HG03378 (cell line): ENCODE measurements at regions not wholly inside any gene's neighbourhood (a gene's known extent, or its start where the extent isn't known, plus 50 kb on each side); places are given as distances from the start of the nearest gene placed in this dataset.
"Not testable (repeated sequence)": the region's sequence is repeated elsewhere in the genome, so short reads cannot be mapped to it uniquely, and the experiment has no call there.

Source experiments
- ATAC-seq: cut with Tn5 transposase; IDR thresholded peaks from one replicate; pipeline ENCODE4 v1.9.1; 2021; ENCODE audit warnings: mild to moderate bottlenecking, moderate library complexity; ENCODE audit not compliant: unreplicated experiment

GRCh38 chr21:28385845-28386244 lies 606.8 kb downstream of the LTN1 start:
- ATAC-seq, result no peak

GRCh38 chr21:28381000-28381745 lies 611.5 kb downstream of the LTN1 start:
- ATAC-seq, result not testable (repeated sequence)

- ATAC-seq, result no peak
These were observed 612.4 kb downstream of the LTN1 start for GRCh38 chr21:28380241-28380640.

- no peak for ATAC-seq
These were observed 614.7 kb downstream of the LTN1 start for GRCh38 chr21:28378026-28378425.

GRCh38 chr21:28375708-28376385 lies 616.8 kb downstream of the LTN1 start:
- ATAC-seq, result no peak

GRCh38 chr21:28374881-28375280 lies 617.8 kb downstream of the LTN1 start:
- ATAC-seq, result no peak

GRCh38 chr21:28371713-28372112 lies 621.0 kb downstream of the LTN1 start:
- no peak for ATAC-seq

- no peak for ATAC-seq
These were observed 633.4 kb downstream of the LTN1 start for GRCh38 chr21:28359300-28359699.

GRCh38 chr21:28358702-28359101 lies 634.0 kb downstream of the LTN1 start:
- no peak for ATAC-seq

- no peak for ATAC-seq
These were observed 634.5 kb downstream of the LTN1 start for GRCh38 chr21:28358170-28358569.

GRCh38 chr21:28357743-28358142 lies 634.9 kb downstream of the LTN1 start:
- no peak for ATAC-seq

GRCh38 chr21:28356422-28356821 lies 636.3 kb downstream of the LTN1 start:
- no peak for ATAC-seq

GRCh38 chr21:28345934-28346333 lies 646.7 kb downstream of the LTN1 start:
- ATAC-seq, result no peak

- no peak for ATAC-seq
These were observed 647.7 kb downstream of the LTN1 start for GRCh38 chr21:28344985-28345384.

GRCh38 chr21:28342212-28342810 lies 650.4 kb downstream of the LTN1 start:
- no peak for ATAC-seq

GRCh38 chr21:28339403-28339802 lies 653.3 kb downstream of the LTN1 start:
- ATAC-seq, result no peak

- no peak for ATAC-seq
These were observed 653.9 kb downstream of the LTN1 start for GRCh38 chr21:28338701-28339305.

GRCh38 chr21:28337315-28337714 lies 655.4 kb downstream of the LTN1 start:
- no peak for ATAC-seq

- ATAC-seq, result no peak
These were observed 656.4 kb downstream of the LTN1 start for GRCh38 chr21:28336314-28336713.

GRCh38 chr21:28334407-28334806 lies 658.3 kb downstream of the LTN1 start:
- ATAC-seq, result peak; percentile 52

- no peak for ATAC-seq
These were observed 659.0 kb downstream of the LTN1 start for GRCh38 chr21:28333578-28334075.
